ENCODE measurements at regions not wholly inside any gene's neighbourhood (a gene's known extent, or its start where the extent isn't known, plus 50 kb on each side); places are given as distances from the start of the nearest gene placed in this dataset.

DNA sequence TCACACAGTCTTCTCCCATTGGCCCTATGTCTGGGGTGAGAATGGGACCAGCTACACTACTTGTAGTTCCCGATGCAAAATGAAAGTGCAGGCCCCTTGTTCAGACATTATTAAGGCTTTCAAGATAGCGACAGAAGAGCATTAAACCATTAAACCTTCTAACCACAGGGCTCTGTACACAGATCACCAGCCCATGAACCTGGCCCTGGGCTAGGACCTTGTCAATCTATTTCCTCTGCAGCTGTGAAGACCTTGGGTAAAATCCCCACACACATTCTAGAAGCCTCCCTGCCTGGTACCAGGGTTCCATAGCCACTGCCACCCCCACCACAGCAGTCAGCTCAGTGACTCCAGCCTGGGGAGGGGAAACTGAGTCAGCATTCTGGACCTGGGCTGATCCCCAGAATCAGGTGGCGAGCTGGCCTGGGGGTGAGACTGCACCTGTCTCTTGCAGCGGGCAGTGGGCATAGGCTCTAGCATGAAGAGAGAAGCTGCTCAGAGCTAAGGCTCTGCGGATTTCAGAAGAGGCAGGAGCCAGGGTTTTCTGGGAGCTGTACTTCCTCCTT, 119.7 kb upstream of the LHX1 start:
- TF ChIP-seq, protein P1, sequence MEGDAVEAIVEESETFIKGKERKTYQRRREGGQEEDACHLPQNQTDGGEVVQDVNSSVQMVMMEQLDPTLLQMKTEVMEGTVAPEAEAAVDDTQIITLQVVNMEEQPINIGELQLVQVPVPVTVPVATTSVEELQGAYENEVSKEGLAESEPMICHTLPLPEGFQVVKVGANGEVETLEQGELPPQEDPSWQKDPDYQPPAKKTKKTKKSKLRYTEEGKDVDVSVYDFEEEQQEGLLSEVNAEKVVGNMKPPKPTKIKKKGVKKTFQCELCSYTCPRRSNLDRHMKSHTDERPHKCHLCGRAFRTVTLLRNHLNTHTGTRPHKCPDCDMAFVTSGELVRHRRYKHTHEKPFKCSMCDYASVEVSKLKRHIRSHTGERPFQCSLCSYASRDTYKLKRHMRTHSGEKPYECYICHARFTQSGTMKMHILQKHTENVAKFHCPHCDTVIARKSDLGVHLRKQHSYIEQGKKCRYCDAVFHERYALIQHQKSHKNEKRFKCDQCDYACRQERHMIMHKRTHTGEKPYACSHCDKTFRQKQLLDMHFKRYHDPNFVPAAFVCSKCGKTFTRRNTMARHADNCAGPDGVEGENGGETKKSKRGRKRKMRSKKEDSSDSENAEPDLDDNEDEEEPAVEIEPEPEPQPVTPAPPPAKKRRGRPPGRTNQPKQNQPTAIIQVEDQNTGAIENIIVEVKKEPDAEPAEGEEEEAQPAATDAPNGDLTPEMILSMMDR (IDR thresholded peaks at IDR 0.05; ENCODE audit: control insufficient read depth, insufficient read depth, low read depth, low read length, missing control alignments) = no peak
- no peak overlapping the region for H3K4me3 ChIP-seq (ENCODE audit: control insufficient read depth, low read depth, low read length)
- DNase-seq (ENCODE audit: low read depth) = no peak

DNA sequence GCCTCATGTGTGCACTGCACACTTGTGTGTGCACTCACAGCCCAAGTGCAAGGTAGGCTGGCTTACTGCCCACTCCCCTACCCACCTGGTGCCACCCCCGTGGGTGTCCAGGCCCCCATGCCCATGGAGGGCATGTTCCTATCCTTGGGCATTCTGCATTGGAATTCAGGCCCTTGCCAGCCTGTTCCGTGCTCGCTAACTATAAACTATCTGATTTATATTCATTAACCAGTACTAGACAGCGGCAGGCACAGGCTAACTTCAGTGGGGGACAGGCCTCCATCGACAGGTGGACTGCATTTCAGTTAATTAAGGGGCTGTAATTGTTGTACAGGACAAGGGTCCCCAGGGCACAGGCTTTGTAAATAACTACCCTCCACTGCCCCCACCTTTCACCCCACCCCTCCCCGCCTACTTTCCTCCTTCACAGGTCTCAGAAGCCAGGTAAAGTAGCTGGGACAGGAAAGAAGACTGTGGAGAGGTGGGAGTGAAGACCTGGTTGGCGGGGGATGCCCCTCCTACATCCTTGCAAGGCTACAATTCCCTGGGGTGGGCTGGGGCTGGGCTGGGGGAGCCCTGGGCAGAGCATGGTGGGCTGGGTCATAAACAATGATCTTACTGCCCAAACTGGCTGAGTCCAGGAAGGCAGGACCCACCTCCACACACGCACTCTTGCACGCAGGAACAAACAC, 119.0 kb upstream of the LHX1 start:
- H3K4me3 ChIP-seq (ENCODE audit: control insufficient read depth, low read depth, low read length) = no peak overlapping the region
- TF ChIP-seq, protein P1 (IDR thresholded peaks at IDR 0.05; ENCODE audit: control insufficient read depth, insufficient read depth, low read depth, low read length, missing control alignments) = no peak
- DNase-seq (ENCODE audit: low read depth) = no peak

DNA sequence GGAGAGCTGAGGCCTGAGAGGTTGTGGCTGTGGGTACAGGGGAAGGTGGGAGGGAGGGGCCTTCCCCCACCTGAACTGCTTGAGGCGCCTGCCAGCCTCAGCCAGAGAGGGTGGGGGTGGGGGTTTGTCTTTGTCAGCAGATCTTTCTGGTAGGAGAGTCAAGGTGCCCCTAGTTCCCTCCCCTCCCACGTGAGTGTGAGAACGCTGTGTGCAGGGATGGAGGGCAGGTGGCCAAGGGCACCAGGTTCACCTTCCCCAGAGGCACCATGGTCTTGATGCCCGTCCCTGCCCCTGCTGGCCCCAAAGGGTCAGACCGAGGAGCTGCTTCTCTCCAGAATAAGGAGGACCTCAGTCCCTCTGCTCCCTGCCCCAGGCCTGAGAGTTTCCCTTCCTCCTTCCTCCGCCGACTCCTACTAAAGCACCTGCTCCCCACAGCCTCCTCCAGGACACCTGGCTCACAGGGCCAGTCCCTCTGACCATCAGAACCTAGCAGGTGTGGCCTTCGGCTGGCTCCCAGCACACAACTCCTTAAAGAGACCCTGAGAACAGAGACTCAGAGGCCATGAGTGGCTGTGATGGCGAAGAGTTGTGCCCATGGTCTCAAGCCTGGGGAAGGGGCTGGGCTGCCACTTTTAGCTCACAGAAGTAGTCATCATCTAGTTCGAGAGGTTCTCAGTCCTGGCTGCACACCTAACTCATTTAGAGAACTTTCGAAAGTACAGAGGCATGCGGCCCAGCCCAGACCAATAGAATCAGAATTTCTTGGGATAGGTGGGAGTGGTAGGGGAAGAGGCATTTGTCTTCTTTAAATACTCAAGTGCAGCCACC, 113.2 kb upstream of the LHX1 start:
- no peak overlapping the region for H3K4me3 ChIP-seq (ENCODE audit: control insufficient read depth, low read depth, low read length)
- TF ChIP-seq, protein P1 (IDR thresholded peaks at IDR 0.05; ENCODE audit: control insufficient read depth, insufficient read depth, low read depth, low read length, missing control alignments) = no peak
- DNase-seq (ENCODE audit: low read depth) = no peak

DNA sequence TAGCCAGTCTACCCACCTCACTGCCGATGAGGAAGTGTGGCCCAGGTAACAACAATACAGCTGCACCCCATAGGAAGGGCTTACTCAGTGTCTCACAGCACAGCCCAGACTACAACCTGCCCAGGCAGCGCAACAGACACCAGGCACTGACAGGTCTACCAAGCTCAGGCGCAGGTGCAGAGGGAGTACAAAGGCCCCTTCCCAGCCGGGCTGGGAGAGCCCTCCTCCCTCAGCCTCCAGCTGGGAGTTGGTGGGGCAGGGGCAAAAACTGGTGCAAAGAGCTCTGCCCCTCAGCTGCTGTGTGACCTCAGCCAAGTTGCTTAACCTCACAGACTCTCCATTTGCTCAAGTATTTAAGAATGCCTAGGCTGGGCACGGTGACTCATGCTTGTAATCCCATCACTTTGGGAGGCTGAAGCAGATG, 112.6 kb upstream of the LHX1 start:
- TF ChIP-seq, protein P1 (IDR thresholded peaks at IDR 0.05; ENCODE audit: control insufficient read depth, insufficient read depth, low read depth, low read length, missing control alignments) = no peak
- no peak for DNase-seq (ENCODE audit: low read depth)
- H3K4me3 ChIP-seq (ENCODE audit: control insufficient read depth, low read depth, low read length) = no peak overlapping the region

DNA sequence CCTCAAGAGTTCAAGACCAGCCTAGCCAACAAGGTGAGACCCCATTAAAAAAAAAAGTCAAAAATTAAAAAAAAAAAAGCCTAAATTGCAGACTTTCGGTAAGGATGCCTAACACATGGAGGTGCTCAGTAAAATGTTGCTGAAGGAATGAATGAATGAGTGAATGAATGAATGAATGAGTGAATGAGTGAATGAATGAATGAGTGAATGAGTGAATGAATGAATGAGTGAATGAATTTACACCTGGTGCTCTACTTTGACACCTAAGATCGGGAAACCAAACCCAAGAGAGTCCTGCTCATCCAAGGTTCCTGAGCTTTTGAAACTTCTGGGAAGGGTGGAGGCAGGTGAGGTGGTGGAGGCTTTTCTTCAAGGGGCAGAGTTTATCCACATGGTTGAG, 112.2 kb upstream of the LHX1 start:
- TF ChIP-seq, protein P1 (IDR thresholded peaks at IDR 0.05; ENCODE audit: control insufficient read depth, insufficient read depth, low read depth, low read length, missing control alignments) = no peak
- no peak overlapping the region for H3K4me3 ChIP-seq (ENCODE audit: control insufficient read depth, low read depth, low read length)

DNA sequence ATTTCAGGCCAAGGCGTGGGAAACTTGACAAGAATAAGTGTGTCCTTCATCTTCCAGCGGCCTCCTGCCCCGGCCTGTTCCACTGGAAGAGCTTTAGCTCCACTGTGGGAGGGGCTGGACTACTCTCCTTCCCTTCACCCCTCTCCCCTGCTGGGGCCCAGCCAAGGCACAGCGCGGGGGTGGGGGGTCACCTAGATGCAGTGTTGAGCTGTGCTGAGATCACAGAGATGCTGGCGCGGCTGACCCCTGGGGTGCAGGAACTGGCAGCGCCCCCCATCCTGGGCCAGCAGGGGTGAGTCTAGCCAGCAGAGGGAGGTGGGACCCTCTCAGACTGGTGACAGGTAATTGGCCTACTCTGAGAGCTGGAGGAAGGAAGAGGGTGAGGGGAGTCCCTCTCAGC, 111.8 kb upstream of the LHX1 start:
- no peak overlapping the region for H3K4me3 ChIP-seq (ENCODE audit: control insufficient read depth, low read depth, low read length)
- DNase-seq (ENCODE audit: low read depth) = no peak
- TF ChIP-seq, protein P1 (IDR thresholded peaks at IDR 0.05; ENCODE audit: control insufficient read depth, insufficient read depth, low read depth, low read length, missing control alignments) = no peak

More for the DNA sequence above, 112.2 kb upstream of the LHX1 start:
- DNase-seq (ENCODE audit: low read depth) = no peak

Measured in AG09309 (cell line).